ENCODE measurements at regions not wholly inside any gene's neighbourhood (a gene's known extent, or its start where the extent isn't known, plus 50 kb on each side); places are given as distances from the start of the nearest gene placed in this dataset.

DNA sequence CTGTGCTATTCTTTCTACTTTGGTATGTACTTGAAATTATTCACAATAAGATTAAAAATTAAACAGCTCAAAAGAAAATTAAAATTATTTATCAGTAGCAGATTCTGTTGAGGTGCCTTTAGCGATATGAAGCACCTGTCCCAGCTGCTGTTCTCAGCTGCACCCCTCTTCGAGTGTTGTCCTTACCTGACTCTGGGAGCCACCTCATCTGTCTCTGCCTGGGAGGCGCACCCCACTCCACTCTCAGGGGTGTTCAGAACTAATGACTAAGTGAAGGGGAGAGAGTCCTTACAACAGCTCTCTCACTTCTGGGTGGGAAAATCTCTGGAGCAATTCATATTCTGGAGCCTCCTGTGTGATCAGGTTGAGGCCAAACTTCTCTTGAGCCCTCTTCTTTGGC lies 745.7 kb downstream of the RFPL4B start:
- TF ChIP-seq POLR2A (IDR thresholded peaks at IDR 0.05; ENCODE audit: low read length): no peak
- TF ChIP-seq GATA1 (IDR thresholded peaks at IDR 0.05; ENCODE audit: low read depth, low read length): no peak
